ENCODE measurements at regions not wholly inside any gene's neighbourhood (a gene's known extent, or its start where the extent isn't known, plus 50 kb on each side); places are given as distances from the start of the nearest gene placed in this dataset.

- H3K36me3 ChIP-seq (ENCODE audit: control insufficient read depth in 4 of 4, insufficient read depth in 4 of 4, low read length in 4 of 4) = no peaks in the 10 kb centered on the region
- no peaks in the 10 kb centered on the region for H3K4me1 ChIP-seq (ENCODE audit: control insufficient read depth in 5 of 5, insufficient read depth in 5 of 5, low read length in 5 of 5)
- H3K9ac ChIP-seq (ENCODE audit: insufficient read depth in 1 of 2, low read length in 2 of 2) = no peak overlapping the region
- DNase-seq (no peak), ATAC-seq (ENCODE audit: insufficient read depth, low FRiP score) (no peak)
- no peaks in the 10 kb centered on the region for H3K27me3 ChIP-seq (ENCODE audit: control insufficient read depth in 3 of 3, insufficient read depth in 3 of 3, low read length in 2 of 3)
- 88 to 91% methylated on average over 7 of the region's 7 CpGs for WGBS, 2 donors
- H3K9me3 ChIP-seq (ENCODE audit: control insufficient read depth in 4 of 4, insufficient read depth in 3 of 4, low read length in 3 of 4) = peaks cover 0 to 3% (median 1%) of the 10 kb centered on the region in 4 donors
- H3K4me3 ChIP-seq = no peak overlapping the region
- no peak for TF ChIP-seq CTCF (IDR thresholded peaks at IDR 0.05; ENCODE audit: control extremely low read depth, extremely low read depth)
- H3K27ac ChIP-seq (ENCODE audit: low read depth in 1 of 2, low read length in 1 of 2) = no peak overlapping the region
These were observed 130.4 kb downstream of the DICER1 start for GRCh38 chr14:95026851-95027463.

DNA sequence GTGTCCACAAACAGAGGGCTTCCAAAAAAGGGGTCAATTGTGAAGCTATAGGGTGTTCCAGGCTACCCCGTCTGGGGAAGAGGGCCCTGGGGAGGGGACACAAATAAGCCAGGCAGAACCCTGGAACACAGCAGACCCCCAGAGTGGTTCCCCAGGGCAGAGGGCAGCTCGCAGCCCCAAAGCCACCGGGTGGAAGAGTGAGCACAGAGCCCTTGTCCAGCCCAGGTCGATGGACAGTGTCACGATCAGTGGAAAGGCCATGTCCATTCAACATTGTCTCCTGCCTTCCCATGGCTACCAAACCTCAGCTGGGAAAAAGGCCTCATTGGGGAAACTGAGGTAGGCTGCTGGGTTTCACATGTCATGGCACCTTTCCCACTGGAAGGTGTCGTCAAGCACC lies 131.4 kb downstream of the DICER1 start:
- H3K4me3 ChIP-seq = no peak overlapping the region
- DNase-seq (no peak), ATAC-seq (ENCODE audit: insufficient read depth, low FRiP score) (no peak)
- no peak overlapping the region for H3K9ac ChIP-seq (ENCODE audit: insufficient read depth in 1 of 2, low read length in 2 of 2)
- H3K9me3 ChIP-seq (ENCODE audit: control insufficient read depth in 4 of 4, insufficient read depth in 3 of 4, low read length in 3 of 4) = peaks cover 0 to 7% (median 3%) of the 10 kb centered on the region in 4 donors
- H3K36me3 ChIP-seq (ENCODE audit: control insufficient read depth in 4 of 4, insufficient read depth in 4 of 4, low read length in 4 of 4) = no peaks in the 10 kb centered on the region
- H3K4me1 ChIP-seq (ENCODE audit: control insufficient read depth in 5 of 5, insufficient read depth in 5 of 5, low read length in 5 of 5) = no peaks in the 10 kb centered on the region
- no peak for TF ChIP-seq CTCF (IDR thresholded peaks at IDR 0.05; ENCODE audit: control extremely low read depth, extremely low read depth)
- no peaks in the 10 kb centered on the region for H3K27me3 ChIP-seq (ENCODE audit: control insufficient read depth in 3 of 3, insufficient read depth in 3 of 3, low read length in 2 of 3)
- 92 to 95% methylated on average over 6 of the region's 6 CpGs for WGBS, 2 donors
- no peak overlapping the region for H3K27ac ChIP-seq (ENCODE audit: low read depth in 1 of 2, low read length in 1 of 2)

DNA sequence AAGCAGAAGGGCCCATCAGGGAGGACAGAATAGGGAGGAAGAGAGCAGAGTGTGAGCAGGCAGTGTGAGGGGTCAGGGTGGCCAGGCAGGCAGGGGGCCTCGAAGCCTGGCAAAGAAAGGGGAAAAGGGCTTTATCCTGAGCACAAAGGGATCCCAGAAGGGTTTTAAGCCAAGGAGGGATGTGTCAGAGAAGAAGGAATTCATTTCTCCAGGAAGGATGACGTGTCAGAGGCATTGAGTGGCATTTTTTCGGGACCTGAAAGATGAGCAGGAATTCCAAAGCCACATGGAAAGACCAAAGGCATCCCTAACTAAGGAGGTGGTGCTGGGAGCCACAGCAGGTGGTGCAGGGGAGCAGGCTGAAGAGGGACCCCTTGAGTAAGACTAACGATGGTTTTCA lies 132.1 kb downstream of the DICER1 start:
- H3K27ac ChIP-seq (ENCODE audit: low read depth in 1 of 2, low read length in 1 of 2) = no peak overlapping the region
- TF ChIP-seq CTCF (IDR thresholded peaks at IDR 0.05; ENCODE audit: control extremely low read depth, extremely low read depth) = no peak
- no peaks in the 10 kb centered on the region for H3K27me3 ChIP-seq (ENCODE audit: control insufficient read depth in 3 of 3, insufficient read depth in 3 of 3, low read length in 2 of 3)
- peaks cover 0 to 7% (median 3%) of the 10 kb centered on the region in 4 donors for H3K9me3 ChIP-seq (ENCODE audit: control insufficient read depth in 4 of 4, insufficient read depth in 3 of 4, low read length in 3 of 4)
- no peaks in the 10 kb centered on the region for H3K4me1 ChIP-seq (ENCODE audit: control insufficient read depth in 5 of 5, insufficient read depth in 5 of 5, low read length in 5 of 5)
- 68 to 81% methylated on average over 4 of the region's 4 CpGs for WGBS, 2 donors
- DNase-seq (no peak), ATAC-seq (ENCODE audit: insufficient read depth, low FRiP score) (no peak)
- H3K9ac ChIP-seq (ENCODE audit: insufficient read depth in 1 of 2, low read length in 2 of 2) = no peak overlapping the region
- no peaks in the 10 kb centered on the region for H3K36me3 ChIP-seq (ENCODE audit: control insufficient read depth in 4 of 4, insufficient read depth in 4 of 4, low read length in 4 of 4)
- no peak overlapping the region for H3K4me3 ChIP-seq

DNA sequence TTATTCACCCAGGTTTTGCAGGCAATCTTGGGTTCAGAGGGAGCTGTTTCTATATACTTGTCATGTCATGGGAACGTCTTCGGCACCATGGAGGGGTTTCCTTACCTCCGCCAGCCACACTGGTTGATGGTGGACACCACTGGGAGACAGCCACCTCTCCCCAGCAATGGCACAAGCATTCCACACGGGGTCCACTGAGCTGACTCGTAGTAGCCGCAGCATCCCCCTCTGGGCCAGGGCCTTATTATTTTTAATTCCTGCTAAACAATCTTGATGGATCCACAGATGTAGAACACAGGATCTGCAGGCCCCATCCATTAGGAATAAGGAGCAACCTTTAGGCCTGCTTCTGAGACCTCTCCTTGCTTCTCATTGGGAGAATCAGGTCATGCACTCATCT lies 132.9 kb downstream of the DICER1 start:
- H3K36me3 ChIP-seq (ENCODE audit: control insufficient read depth in 4 of 4, insufficient read depth in 4 of 4, low read length in 4 of 4) = no peaks in the 10 kb centered on the region
- H3K4me1 ChIP-seq (ENCODE audit: control insufficient read depth in 5 of 5, insufficient read depth in 5 of 5, low read length in 5 of 5) = no peaks in the 10 kb centered on the region
- no peak for ATAC-seq (ENCODE audit: insufficient read depth, low FRiP score)
- DNase-seq = no peak
- no peak overlapping the region for H3K4me3 ChIP-seq
- H3K27ac ChIP-seq (ENCODE audit: low read depth in 1 of 2, low read length in 1 of 2) = no peak overlapping the region
- no peak overlapping the region for H3K9ac ChIP-seq (ENCODE audit: insufficient read depth in 1 of 2, low read length in 2 of 2)
- peaks cover 0 to 7% (median 2%) of the 10 kb centered on the region in 4 donors for H3K9me3 ChIP-seq (ENCODE audit: control insufficient read depth in 4 of 4, insufficient read depth in 3 of 4, low read length in 3 of 4)
- 92 to 93% methylated on average over 6 of the region's 6 CpGs for WGBS, 2 donors
- H3K27me3 ChIP-seq (ENCODE audit: control insufficient read depth in 3 of 3, insufficient read depth in 3 of 3, low read length in 2 of 3) = no peaks in the 10 kb centered on the region
- no peak for TF ChIP-seq CTCF (IDR thresholded peaks at IDR 0.05; ENCODE audit: control extremely low read depth, extremely low read depth)
